ENCODE measurements at regions not wholly inside any gene's neighbourhood (a gene's known extent, or its start where the extent isn't known, plus 50 kb on each side); places are given as distances from the start of the nearest gene placed in this dataset.
"Not testable (repeated sequence)": the region's sequence is repeated elsewhere in the genome, so short reads cannot be mapped to it uniquely, and the experiment has no call there.

DNA sequence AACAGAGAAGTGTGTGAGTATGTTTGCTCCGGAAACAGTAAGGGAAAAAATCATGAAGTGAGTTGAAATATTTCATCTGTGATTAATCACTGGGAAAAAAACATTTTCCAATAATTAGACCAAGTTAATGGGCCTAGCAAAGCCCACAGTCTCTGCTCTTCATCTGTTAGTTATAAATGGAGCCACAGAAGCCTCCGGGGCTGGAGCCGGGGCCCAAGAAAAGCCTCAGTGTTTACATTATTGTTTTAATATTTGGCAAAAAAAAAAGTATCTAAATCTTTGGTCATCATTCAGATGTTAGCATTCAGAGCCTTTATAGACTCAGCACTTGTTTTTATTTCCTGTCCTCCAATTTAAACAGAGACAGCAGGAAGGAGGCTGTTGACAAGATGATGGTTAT, 115.0 kb downstream of the UBE2U start:
- no peak for DNase-seq

DNA sequence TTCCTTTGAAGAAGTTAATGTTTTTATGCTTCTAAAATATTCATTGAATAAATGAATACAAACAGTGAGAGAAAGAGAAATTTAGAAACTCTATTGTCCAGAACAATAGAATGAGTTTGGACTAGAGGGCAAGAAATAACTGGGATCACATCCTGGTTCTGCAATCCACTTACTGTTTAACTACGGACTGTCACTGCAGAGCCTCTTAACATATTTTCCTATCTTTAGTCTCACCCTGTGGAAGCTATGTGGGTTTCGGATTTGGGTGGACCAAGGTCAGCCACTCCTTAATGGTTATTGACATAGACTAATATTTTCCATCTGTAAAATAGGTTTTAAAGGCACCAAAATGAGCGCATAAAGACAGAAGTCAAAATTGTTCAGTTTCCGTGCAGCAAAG, 116.6 kb downstream of the UBE2U start:
- DNase-seq, result no peak

DNA sequence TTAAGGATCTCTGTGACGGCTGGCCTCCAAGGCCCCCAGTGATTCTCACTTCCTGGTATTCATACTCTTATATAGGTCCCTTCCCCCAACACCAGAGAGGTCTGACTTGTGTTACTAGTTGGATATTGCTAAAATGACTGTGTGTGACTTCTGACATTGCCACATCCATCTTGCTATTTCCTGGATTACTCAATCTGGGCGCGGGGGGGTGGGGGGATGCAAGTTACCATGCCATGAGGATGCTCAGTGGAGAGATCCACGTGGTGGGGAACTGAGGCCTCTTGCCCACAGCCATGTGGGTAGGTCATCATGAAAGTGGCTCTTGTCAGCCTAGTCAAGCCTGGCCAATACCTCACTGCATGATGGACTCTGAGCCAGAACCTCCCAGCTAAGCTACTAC, 117.0 kb downstream of the UBE2U start:
- DNase-seq, result no peak

DNA sequence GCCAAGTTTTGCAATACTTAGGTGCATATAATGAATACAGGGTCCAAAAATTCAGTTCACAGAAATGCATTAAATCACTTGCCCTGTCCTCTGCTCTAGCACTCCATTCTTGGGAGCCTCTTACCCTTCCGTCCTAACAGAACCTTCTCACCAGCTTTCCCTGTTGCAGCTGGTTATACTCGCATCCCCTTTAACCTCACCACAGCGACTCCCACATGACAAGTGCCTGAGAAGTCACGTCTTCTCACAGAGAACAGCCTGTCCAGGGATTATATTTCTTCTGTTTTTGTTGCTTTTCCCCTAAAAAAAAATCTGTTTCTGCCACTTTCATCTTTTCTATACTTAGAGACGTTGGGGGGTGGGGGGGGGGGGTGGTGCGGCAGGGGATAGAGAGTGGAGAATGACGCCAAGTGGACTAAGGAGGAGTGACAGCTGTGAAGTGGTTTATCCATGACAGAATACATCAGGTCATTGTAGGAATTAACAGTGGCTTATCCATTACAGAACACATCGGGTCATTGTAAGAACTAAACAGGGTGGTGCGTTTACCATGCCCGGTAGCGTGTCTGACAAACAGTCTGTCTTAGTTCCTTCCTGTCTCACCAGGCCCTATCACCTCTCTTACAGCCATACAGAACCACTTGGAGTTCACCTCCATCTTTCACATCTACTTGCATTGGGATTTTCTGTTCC, 117.6 kb downstream of the UBE2U start:
- DNase-seq, result no peak

DNA sequence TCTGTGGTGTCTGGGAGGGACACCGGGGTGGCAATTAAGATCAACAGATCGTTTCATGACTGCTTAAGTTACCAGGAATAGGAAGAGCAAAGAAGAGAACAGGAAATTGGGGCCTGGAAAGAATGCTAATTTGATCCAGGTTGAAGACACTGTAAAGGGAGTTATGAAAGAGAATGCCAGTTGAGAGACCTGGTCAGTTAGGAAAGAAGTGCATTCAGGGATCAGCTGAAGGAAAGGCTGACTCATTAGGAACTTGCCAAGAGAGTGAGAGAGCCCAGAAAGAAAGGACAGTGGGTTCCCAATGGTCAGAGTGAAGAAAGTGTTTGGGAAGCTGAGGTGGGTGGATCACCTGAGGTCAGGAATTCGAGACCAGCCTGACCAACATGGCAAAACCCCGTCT, 119.6 kb downstream of the UBE2U start:
- DNase-seq, result no peak

DNA sequence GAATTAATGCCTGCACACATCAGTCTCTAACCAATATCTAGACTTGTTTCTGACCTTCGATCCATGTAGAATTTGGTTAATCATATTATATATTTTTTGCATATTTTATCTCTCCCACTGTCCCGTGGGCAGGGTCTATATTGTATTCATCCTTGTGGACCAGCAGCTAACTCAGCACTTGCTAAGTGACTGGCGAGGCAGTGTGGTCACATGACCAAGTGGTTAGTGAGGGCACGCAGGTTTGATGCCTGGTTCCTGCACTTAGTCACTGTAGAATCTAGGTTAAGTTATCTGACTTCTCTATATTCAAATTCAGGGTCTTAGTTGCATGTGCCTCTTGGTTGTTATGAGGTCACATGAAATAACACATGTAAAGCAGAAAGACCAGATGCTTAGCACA, 120.5 kb downstream of the UBE2U start:
- DNase-seq, result no peak

DNA sequence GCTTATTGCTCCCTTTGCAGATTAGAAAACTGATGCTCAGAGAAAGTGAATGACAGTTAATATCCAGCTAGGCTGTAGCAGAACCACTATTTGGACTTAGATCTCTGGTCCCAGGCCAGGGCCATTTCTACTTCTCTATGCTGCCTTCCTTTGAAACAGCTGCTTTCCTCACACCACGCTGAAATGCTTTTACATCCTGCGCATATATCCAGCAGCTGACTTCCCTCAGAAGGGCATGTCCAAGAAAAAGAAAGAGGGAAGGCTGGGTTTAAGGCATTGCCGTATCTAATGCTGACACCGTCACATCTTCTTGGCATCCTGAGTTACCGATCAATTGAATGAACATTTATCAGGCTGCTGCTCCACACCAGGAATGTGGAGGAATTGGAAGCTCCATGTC, 122.4 kb downstream of the UBE2U start:
- DNase-seq, result no peak

DNA sequence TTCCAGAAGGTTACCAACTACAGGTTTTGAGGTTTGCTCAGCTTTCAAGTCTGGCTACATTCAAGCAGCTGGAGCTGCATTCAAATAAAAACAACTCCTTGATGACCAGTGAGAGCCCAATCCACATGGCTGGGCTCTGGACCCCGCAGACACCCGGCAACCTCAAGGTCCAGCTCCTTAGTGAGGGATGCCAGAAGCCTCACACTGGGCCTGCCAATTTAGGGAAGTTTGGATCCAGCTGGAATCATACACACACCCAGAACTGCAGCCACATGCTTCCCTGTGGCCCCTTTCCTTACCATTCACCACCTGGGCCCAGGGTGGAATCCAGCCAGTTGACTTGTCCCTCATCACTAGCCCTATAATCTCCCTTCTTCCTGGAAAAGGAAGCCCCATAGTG, 123.7 kb downstream of the UBE2U start:
- no peak for DNase-seq

DNA sequence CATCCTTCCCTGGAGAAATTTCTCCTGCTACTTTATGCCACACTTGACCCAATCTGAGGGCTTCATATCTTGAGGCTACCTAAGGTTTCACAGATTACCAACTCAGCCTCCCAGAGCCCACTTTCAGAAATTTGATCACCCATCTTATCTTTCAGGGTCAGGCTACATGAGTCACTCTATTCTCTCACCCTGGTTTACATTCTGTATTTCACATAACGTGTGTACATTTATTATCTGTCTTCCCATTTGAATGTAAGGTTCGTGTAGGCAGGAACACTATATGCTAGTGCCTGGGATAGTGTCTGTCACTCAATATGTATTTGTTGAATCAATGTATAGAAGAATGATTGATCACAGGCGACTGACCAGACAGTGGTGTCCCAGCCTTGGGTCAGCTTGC, 124.8 kb downstream of the UBE2U start:
- DNase-seq, result no peak

DNA sequence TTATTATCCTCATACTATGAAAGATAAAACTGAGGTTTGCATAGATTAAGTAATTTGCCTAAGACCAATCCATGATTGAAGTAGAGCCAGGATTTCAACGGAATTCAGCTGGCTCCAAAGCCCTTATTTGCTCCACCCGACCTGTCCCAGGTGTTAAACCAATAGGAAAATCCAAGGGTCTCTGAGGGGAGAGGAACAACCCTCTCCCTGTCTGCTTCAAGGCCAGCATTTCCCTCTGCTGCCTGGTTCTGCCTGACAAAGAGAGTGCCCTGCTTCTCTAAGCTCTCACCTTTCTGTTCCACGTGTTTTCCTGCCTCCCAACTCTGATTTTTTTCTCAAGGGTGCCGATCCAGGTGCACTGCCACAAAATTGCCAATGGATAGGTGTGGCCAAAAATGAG, 127.4 kb downstream of the UBE2U start:
- DNase-seq, result no peak

DNA sequence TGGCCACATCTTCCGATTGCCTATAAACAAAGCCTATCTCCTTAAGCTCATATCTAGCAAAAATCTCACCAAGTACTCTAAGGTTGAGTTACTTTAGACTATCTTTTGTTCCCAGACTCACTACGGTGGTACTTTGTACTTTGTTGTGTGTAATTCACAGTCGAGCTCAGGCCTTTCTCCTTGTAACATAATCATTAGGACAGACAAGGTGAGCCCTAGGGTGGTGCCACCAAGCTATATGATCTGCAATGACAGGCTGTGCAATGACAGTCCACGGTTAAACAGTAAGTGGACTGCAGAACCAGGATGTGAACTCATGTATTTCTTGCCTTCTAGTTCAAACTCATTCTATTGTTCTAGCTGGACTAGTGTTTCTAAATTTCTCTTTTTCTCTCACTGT, 132.2 kb downstream of the UBE2U start:
- DNase-seq, result no peak

DNA sequence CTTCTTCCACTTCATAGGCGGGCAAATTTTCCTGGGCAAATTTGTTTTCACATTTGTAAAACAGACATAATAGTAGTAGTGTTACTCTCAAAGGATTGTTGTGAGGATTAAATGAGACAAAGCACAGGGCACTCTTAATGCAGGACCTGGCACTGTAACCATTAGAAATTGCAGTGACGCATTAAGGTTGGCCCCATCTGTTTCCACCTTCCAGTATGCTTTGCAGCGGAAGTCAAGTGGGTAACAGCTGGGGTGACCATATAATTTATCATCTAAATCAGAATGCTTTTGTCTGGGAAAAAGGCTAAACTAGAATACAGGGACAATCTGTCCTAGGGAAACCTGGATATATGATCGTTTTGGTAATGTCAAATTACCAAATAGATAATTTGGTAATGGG, 132.5 kb upstream of the CACHD1 start:
- DNase-seq, result peak; percentile 61

DNA sequence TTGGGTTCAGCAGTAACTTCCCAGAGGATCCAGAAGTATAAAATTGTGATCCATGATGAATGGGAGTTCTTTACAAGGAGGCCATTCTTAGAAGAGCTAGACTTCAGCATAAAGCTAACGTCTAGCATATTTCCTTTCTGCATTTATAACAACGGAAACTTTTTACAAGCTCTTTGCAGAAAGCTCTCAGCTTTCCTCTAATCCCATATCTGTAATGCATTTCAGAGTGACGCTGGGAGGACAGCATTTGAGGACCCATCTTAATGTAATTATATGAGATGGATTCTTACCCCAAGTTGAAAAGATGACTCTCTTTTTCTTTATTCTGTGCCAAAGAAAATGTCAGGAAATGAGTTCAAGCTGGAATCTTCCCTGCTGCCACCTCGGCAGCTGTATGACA, 132.0 kb upstream of the CACHD1 start:
- no peak for DNase-seq

DNA sequence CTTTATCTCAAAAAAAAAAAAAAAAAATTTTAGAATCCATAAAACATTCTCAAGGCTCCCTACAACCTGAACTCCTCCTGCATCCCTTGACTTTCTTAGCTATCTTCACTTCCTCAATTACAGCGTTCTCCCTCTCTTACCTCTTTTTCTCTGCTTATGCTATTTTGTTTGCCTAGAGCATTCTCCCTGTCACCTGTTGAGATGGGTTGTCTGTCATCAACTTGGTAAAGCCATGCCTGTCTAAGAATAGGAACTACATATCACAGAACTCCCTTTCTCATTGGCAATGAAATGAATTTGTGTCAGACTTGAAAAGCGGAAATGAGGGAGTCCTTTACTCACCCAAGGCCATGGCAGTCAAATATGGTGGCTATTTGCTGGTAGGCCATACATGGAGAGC, 129.6 kb upstream of the CACHD1 start:
- no peak for DNase-seq

DNA sequence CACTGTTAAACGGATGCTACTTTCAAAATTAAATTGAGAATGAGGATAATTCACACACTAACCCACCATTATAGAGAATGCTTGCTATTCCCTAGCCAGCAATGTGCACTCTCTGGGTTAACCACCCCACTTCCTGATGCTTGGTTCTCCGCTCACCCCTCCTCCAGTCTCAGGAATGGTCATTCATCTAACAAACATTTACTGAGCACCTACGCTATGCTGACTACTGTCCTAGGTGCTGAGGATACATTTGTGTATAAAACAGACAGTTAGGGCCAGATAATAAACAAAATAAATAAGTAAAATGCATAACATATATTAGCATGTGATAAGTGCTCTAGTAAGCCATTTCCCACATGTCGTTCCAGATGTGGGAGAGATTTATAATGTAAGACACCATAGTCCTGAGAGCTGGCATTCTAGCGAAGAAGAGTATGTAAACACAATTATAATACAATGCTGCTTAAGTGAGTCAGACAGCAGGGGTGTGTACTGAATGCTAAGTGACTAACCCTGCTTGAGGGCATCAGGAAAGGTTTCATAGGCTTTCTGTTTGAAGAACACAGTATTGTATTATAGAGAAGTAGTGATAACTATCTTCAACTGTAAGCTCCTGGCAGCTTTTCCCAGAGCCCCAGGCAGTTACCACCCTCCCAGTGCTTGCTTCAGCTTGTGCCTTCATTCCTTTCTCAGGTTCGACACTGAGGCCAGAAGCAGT, 126.7 kb upstream of the CACHD1 start:
- DNase-seq, result no peak

DNA sequence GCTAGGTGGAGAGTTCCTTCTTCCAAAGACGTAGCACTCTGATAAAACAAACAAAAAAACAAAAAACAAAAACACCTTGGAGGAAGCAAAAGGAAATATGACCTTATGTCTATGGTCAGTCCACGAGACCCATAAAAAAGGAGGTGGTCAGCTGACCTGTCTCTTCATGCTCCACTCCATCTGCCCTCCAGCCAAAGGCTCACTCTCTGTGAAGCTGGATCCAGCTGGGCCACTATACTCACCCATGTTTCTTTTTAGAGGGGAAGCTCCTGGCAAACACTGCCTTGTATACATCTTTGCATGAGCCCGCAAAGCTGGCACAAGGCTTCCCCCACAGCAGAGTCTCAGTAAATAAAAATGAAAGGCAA, 126.1 kb upstream of the CACHD1 start:
- DNase-seq, result no peak

DNA sequence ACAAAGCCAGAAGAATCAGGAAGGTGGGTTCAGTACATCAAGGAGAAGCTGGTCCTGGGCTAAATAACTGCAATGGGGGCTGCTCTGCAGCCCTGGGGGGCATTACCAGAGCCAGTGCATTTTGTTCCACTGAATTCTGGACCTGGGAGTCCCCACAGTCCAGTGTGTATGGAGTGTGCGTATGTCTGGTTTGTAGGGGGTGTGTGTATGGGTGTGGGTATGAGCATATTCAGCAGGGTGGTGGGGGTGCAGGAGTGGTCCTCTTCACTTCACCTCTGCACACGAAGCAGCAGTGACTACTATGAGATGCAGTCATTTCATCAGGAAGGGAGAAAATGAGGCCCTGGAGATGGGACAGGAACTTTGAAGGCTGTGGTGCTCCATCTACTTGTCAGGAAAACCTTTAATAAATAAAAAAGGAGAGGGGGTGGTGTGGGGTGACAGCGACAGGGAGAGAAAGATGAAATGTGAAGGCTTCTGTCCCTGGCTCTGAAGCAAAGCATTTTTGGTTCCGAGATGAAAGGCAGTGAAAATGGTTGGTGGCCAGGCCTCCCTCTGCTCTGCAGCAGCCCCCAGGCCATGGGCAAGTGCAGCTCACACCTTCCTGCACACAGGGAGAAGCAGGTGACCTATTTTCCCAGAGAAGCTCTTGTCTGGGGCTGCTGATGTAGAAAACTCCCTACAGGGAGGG, 121.5 kb upstream of the CACHD1 start:
- no peak for DNase-seq

DNA sequence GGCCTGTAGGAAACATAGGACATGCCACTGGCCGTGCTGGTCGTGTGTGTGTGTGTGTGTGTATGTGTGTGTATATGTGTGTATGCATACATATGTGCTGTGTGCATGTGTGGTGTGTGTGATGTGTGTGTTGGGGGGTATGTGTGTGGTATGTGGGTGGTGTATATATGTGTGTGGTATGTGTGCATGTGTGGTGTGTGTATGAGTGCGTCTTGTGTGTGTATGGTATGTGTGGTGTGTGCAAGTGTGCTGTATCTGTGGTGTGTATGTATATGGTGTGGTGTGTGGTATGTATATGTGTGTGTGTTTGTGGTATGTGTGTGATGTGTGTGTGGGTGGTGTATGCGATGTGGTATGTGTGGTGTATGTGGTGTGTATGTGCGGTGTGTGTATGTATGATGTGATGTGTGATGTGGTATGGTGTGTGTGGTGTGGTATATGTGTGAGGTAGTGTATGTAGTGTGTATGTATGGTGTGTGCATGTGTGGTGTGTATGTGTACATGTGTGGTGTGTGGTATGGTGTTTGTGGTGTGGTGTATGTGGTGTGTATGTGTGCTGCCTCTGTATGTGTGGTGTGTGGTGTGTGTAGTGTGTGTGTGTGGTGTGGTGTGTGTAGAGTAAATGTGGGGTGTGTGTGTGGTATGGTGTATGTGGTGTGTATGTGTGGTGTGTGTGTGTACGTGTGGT, 120.8 kb upstream of the CACHD1 start:
- DNase-seq, result no peak

DNA sequence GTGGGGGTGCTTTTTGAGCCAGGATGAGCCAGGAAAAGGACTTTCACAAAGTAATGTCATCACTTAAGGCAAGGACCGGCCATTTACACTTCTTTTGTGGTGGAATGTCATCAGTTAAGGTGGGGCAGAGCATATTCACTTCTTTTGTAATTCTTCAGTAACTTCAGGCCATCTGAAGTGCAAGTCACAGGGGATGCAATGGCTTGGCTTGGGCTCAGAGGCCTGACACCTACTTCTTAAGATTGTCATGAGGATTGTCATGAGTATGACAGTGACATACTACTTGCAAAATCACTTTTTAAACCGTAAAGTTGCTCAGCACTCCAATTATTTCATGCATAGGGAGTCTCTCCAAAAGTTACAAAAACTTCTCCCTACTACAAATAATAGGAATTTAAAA, 114.4 kb upstream of the CACHD1 start:
- not testable (repeated sequence) for DNase-seq

DNA sequence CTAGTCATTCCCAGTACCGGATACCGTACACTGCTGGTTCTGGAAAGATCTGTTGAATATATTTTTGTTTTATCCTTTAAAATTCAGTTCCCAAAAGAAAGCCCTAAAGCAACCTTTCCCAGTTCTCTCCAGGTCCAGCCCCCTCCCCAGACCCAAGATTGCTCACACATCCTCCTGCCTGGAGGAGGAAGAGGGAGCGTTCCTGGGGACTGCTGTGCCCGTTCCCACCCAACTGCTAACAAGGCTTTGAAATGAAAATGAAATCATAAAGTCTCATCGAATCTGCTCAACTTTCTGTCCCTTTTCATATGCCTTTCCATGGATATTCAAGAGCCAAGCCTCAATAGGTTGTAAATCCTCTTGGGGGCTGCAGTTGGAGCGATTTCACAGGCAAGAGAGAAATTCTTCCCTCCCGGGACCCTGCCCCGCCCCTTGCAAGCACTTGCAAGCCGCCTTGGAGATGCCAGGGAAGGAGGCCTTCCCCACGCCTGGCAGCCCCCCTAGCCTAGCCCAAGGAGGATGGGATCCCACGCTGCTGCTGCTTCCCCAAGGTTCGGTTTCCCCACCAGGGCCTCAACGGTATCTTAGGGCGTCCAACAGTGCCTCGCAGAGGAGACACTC, 113.2 kb upstream of the CACHD1 start:
- no peak for DNase-seq

DNA sequence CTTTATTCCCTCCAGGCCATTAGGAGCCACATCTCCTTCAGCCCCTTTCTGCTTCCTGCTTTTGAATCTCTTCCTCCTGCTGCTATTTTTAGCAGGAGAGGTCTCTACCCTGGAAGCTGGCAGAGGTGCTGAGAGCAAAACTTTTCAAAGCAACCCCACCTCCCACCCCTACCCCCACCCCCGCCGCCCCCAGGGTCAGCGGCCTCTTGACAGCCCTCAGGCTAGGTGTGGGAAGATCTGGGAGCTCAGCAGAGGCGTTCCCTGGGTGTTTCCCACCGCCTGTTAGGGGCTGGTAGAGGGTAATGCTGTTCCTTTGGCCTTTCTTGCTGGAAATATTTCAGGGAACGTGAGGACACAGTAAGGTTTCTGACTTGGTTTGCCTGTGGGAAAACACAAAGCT, 112.5 kb upstream of the CACHD1 start:
- no peak for DNase-seq

DNA sequence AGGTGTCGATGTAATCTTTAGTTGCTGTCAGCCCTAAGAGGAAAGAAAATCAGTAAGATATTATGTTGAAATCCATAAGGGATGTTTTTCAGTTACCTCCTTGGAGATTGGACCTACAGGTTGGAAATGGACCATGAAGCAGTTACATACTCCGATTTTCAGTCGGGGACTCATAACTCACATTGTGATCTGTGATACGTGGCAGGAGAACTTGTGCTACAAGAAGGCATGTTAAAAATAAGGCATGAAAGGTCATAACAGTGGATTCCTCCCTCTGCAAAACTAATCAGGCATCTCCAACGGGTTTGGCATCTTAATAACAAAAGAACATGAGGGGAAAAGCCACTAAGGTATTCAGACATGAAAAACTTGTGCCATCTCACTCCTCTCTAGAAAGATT, 111.2 kb upstream of the CACHD1 start:
- DNase-seq, result no peak

DNA sequence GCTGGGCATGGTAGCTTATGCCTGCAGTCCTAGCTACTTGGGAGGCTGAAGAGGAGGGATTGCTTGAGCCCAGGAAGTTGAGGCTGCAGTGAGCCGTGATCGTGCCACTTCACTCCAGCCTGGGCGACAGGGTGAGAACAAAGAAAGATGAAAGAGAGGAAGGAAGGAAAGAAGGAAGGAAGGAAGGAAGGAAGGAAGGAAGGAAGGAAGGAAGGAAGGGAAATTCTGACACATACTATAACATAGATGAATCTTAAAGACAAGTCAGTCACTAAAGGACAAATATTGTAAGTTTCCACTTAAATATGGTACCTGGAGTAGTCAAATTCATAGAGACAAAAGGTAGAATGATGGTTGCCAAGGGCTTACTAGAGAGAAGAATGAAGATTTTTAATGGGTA, 108.0 kb upstream of the CACHD1 start:
- DNase-seq, result no peak

Measured in NCI-H1694 (cell line).